A673 (cell line): ENCODE measurements at regions not wholly inside any gene's neighbourhood (a gene's known extent, or its start where the extent isn't known, plus 50 kb on each side); places are given as distances from the start of the nearest gene placed in this dataset.

Experiments used
- EZH2 ChIP-seq: fragments of 200-600 bp; sonication (generic); IDR thresholded peaks from 2 replicates; pipeline ENCODE4 v1.6.1; 2017; ENCODE audit warnings: borderline replicate concordance, low read depth, mild to moderate bottlenecking, mixed read lengths, antibody characterized with exemption, low read length; ENCODE audit not compliant: poor library complexity, severe bottlenecking
- TF ChIP-seq, protein P1 (sequence below): fragments of 300-800, 200-600 bp; sonication (generic); conservative IDR thresholded peaks from 2 replicates; pipeline ENCODE4 v1.5.1; 2017; ENCODE audit warnings: low read depth, mild to moderate bottlenecking, antibody characterized with exemption, low read length, moderate library complexity, mixed read lengths

GRCh38 chr11:39341461-39341860 is 2118.0 kb downstream of the LRRC4C start:
- TF ChIP-seq, protein P1, sequence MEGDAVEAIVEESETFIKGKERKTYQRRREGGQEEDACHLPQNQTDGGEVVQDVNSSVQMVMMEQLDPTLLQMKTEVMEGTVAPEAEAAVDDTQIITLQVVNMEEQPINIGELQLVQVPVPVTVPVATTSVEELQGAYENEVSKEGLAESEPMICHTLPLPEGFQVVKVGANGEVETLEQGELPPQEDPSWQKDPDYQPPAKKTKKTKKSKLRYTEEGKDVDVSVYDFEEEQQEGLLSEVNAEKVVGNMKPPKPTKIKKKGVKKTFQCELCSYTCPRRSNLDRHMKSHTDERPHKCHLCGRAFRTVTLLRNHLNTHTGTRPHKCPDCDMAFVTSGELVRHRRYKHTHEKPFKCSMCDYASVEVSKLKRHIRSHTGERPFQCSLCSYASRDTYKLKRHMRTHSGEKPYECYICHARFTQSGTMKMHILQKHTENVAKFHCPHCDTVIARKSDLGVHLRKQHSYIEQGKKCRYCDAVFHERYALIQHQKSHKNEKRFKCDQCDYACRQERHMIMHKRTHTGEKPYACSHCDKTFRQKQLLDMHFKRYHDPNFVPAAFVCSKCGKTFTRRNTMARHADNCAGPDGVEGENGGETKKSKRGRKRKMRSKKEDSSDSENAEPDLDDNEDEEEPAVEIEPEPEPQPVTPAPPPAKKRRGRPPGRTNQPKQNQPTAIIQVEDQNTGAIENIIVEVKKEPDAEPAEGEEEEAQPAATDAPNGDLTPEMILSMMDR: no peak
- TF ChIP-seq EZH2: no peak
